OCI-M2 (cell line): ENCODE measurements at regions not wholly inside any gene's neighbourhood (a gene's known extent, or its start where the extent isn't known, plus 50 kb on each side); places are given as distances from the start of the nearest gene placed in this dataset.

ENCODE experiments used
- DNase-seq: peaks from one replicate; lab custom pipeline; 2025; ENCODE audit not compliant: unreplicated experiment; lab: John Stamatoyannopoulos, UW

DNA sequence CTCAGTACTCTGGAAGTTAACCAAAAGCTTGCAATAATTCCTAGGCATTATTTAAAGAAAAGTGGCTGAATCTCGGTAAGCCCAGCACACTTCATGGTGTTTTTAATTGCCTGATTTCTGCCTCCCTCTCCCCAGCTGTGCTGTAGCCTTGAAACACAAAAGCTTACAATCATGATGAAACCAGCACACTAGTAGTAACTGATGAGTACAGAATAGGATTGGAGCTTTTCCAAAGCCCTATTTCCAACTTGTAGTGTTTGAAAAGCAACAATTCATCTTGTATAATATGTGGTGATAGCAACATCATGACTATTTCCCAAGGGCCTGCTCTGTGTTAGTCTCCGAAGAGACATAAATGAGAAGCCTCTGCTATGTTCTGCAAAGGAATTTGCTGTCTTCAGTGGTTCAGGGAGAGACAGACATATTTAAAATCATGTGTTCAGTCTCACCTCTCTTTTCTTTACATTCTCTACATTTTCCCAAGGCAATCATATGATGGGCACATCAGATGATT is 1015.0 kb downstream of the BCL11A start:
- no peak for DNase-seq

DNA sequence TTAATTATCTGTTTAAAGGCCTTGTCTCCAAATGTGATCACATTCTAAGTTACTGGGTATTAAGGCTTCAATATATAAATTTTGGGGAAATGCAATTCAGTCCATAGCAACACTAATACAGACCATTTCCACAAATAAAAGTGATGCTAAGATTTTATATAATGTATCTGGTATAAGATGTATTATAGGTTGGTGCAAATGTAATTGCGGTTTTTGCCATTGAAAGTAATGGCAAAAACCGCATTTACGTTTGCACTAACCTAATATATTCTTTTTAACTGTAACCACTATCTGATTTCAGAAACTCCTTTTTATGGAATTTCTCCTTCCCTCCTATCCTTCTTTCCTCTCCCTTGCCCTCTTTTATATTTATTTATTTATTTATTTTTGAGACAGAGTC is 1020.6 kb downstream of the BCL11A start:
- no peak for DNase-seq

DNA sequence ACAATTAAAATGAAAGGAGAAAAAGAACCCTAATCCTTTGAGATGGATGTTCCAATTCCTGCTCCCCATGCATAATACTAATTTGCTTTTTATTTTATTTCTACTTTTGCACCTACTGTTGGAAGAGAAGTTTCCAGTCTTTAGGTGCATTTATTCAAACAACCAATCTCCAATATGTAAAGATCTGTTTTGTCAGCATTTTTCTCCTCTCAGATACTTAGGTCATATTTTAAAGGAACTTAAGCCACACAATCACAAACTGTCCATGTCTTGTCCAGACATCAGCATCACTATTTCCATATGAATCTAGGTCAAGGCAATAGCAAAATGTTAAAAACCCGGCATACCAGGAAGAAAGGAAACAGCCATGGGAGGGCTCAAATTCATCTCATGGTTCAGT is 1023.2 kb downstream of the BCL11A start:
- no peak for DNase-seq

DNA sequence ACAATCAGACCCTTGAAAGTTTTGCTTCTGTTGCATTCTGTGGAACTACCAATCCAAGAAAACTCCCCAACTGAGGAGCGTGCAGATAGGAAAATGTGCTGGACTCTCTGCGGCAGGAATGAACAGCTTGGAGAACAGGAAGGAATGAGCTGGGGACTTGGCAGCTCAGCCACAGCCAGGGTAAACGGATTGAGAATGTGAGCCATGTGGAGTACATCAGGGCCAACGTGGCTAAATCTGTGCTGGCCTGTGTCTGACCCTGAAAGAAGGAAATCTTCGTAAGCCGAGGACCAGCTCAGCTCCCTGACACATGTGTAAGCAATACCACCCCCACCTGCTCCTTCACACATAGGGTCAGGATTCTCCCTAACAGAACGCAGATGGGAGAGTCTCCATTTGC is 1023.7 kb downstream of the BCL11A start:
- no peak for DNase-seq

DNA sequence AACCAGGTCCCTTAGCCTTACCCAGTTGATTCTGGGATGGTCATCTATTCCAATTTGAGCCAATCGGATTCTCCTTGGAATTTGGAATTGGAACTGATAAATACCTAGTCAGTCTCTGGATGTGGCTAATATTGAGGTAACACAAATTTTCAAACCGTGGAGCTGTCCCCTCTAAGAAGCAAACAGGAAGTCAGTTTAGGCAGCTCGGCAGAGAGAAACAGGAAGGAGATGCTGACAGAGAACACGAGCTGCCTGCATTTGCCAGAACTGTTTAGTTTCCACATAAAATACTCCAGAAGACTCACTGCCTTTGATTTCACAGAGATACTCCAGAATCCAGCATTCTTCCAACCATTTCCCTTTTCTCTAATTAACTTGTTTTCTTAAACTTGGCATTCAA is 1024.9 kb downstream of the BCL11A start:
- no peak for DNase-seq

DNA sequence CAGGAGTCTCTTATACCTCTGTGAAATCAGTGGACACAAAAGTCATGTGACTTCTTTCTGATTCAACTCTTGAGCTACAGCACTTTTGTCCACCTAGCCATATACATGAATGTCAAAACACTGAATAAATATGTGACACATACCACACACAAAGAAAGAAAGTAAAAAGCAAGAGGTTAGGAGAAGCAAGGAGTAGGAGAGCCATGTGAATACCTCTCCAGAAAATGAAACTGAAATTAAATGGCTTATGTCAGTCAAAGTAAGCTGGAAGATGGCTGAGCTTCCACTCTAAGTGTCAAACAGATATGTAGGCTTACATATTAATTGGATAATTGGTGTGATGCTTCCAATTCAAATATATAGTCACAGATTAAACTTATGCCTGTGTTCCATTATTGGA is 1050.5 kb downstream of the BCL11A start:
- DNase-seq: no peak

DNA sequence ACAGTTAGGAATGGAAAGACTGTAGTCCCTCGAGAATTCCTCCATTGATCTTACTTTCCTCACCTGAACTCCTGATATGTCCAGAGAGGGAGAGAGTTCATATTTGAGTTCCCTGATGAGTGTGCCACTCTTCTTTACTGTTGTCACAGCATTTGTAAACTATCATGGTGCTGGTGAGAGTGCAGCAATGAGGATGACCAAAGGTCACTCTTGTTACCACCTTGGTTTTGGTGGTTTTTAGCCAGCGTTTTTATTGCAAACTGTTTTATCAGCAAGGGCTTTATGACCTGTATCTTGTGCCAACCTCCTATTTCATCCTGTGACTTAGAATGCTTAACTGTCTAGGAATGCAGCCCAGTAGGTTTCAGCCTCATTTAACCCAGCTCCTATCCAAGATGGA is 1062.5 kb downstream of the BCL11A start:
- DNase-seq: no peak

DNA sequence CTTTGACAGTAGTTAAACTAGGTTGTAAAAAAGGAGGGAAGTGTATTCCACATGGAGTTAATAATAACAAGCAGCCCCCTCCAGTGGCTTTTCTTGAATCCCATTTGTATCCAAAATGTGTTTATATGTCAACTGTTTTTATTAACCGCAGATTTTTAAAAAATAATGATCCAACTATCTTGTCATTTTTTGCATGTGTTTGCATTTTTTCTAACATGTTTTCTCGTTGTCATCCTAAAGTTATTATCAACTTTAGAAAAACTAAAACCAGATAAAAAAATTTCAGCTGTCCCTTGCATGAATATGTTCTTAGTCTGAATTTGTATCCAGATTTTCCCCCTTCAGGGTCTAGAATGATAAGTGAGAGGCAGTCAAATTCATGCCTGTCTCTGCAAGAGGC is 1063.3 kb downstream of the BCL11A start:
- no peak for DNase-seq

DNA sequence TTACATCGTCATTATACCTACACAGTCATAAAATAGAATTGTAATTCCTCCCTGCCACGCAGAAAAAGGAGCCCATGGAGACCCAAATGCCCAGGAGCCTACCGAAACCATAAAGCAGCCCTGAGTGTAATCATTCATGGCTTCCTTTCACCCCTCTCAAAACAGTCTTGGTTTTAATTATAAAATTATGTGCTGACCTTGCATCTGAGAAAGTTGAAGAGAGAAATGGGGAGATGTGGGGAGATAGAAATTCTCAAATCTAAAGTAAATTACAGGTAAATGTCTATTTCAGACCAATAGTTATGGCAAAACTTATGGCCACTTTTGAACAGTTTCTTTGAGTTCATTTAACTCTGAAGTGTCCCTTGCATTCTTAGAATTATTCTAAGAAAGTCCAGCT is 1068.8 kb downstream of the BCL11A start:
- DNase-seq: no peak

DNA sequence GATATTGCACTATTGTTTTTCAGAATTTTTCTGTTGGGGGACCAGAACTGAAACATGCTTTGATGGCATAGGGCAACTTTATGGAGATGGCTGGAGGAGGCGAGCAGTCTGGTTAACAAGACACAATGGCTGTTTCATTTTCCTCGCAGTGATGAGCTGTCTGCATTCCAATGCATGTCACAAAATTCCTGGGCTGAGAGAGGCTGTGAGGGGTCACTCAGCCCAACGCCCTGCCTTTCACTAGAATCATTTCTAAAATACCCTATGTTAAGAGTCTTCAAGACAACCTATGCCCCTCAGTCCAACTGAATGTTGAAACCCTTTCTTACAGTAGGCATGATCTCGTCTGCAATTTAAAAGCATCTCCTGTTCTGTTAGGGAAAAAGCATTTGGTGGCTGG is 1090.0 kb downstream of the BCL11A start:
- DNase-seq: no peak

DNA sequence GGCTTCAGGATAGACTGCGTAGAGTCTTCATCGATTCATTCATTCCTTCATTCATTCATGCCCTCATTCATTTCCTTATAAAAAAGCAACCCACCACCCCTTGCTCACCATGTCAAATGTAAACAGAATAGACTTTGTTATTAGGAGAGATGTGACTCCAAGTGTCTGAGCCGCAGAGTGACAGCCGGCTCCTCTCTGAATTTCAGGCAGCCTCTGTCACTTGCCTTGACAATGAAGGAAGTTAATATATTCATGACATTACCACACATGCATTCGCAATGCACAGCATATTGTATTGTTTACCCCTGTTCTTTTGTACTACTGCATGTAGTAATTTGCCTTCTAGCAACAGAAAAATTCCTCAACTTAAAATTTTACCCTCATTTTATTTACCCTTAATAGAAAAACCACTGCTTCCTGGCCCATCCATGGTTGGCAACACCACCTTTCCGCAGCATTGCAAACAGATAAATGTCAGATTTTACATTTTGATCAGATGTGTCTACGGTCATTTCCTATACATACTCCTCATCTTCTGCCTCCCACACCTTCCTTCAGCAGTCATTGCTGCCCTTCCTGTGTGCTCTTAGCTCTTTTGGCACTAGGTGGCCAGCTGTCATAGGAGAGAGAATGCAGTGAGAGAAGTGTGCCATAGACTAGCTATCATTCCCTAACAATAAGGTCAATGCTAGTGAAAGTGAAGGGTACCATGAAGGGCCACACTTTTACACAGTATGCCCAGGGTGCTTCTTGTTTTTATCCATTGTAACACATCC is 1090.8 kb downstream of the BCL11A start:
- no peak for DNase-seq

DNA sequence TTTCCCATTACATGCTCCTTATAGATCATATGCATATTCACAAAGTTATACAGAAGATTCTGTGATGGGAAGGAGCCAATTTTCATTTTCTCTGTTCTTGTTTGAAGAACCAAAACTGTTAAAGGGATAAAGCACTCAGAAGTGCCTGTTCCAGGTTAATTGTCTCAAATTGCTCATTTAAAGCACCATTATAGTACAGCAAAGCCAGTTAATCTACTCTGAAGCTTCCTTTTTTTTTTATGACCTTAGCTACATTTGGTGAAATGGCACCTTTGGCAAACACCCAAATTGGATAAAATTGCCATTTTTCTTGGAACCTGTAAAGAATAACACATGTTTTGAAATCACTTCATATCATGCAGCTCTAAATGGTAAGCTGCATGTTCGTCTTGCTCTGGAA is 1092.3 kb downstream of the BCL11A start:
- no peak for DNase-seq

DNA sequence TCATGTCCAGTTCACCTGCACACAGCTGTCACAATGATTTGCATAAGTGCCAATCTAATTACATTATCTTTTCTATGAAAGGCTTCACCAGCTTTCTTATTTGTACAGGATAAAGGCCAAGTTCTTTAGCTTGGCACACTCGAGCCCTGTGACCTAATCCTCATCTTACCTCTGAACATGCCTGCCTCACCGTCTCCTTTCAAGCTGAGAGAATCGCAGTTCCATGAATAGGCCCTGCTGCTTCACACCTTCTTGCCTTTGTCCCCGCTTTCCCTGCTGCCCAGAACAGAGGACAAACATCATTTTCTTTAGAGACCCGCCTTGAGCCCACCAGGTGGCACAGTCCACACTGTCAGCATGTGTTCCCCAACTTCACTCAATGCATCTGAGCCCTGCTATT is 1094.7 kb downstream of the BCL11A start:
- no peak for DNase-seq

DNA sequence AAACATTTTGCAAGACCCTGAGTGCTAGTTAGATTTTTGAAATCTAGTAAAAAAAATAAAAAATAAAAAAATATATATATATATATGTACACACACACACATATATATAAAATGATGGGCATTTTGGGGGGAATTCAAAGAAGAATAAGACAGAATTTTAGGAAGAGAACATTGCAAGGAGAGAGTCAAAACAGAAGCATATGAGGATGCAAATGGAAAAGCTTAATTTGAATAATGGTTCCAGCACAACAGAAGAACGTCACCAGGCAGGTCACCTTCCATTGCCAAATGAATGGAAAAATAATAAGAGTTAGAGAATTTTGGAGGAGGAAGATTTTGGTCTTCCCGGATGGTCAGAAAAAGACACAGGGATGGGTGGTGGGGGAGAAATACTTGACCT is 1097.2 kb downstream of the BCL11A start:
- no peak for DNase-seq

DNA sequence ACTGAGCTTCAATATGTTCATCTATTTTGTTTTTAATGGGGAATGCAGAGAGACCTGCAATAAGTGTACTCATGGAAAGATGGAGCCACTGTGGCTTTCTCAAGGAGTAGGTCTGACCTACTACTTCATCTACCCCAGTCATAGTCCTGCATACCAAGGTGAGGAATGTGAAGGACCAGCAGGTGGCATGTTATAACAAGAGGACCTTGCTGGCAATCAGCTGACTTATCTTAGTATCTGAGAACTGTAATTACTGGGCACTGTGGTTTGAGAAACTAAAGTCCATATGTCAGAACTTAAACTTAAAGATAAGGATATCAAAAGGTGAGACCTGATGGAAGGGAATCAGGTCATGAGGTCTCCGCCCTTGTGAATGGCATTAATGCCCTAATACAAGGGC is 1104.2 kb downstream of the BCL11A start:
- no peak for DNase-seq

DNA sequence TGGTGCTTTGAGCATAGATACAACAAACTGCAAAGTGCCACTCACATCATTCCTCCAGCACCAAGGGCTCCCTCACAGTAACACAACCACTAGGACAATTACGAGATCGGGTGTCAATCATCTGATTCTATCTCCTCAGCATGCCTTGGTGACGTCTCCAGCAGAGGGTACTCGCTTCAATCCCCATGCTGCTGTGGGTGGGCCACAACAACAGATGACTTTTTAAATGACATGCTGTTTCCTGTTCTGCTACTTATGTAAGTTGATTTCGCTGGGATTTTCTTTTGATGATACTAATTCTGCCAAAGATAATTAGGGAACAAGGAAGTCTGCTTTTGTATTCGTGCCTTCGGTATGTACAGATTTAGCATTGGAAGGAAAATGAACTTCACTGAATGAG is 1113.0 kb downstream of the BCL11A start:
- no peak for DNase-seq

DNA sequence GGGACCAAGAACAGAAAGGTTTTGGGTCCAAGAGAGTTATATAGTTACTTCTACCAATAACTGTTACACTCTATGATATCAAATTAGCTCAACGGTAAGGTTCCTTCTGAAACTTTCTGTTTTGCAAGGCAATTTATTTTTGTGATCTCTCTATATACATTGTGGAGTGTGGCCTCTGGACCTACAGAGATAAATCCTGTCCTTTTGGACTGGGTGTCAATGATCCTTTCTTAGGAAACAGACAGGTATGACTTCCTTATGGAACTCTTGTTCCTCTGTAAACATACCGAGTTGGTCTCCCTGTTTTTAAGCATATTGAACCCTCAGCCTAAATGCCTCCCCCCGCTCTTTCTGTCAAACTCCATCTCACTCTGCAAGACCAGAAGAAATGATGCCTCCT is 1117.8 kb downstream of the BCL11A start:
- DNase-seq: no peak

DNA sequence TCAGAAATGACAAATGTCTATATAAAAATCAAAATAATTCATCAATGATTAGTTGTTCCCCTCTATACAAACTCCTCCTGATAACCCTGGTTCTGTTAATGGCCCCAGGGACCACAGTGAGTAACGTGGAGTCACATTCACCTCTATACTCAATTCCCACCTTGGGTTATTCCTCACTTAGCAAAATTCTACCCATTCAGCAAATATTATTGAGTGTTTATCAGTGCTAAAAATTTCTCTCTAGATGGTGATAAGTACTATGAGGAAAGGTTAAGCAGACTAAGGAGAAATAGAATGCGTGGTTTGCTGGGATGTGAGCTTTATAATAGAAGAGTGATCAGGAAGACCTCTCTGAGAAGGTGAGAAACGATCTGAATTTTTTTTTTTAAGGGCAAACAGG is 1124.5 kb downstream of the BCL11A start:
- DNase-seq: no peak

DNA sequence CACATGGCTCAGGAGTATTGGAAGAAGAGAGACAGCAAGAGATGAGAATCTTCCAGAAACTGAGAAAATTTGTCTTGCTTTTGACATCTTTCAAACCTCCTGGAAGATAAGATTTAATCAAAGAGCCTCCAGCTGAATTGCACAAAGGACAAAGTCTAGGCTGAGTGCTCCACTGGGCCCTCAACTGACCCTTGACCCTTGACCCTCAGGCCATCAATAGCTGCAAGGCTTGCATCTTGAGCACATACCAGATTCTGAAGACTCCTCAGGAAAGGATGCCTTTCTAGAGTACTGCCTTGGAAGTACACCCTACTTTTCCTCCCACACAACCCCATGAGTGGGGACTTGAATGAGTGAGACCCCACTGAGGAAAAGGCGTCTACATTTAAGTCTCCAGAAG is 1125.5 kb downstream of the BCL11A start:
- DNase-seq: no peak

DNA sequence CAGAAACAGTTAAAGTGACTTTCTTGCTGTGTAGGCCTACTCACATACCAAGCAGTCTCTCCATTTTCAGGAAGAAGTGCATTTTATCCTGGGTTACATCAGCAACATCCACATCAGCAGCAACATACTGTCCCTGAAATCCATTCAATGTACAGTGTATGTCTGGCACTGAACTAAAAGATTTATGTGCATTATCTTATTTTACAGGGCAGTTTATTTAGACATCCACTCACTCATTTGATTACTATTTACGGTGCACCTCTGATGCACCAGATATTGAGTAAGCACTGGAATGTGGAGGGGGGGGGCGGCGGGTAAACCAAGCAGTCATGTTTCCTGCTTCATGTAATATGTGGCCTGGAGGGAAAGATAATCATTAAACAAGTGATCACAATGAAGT is 1128.2 kb downstream of the BCL11A start:
- DNase-seq: no peak

DNA sequence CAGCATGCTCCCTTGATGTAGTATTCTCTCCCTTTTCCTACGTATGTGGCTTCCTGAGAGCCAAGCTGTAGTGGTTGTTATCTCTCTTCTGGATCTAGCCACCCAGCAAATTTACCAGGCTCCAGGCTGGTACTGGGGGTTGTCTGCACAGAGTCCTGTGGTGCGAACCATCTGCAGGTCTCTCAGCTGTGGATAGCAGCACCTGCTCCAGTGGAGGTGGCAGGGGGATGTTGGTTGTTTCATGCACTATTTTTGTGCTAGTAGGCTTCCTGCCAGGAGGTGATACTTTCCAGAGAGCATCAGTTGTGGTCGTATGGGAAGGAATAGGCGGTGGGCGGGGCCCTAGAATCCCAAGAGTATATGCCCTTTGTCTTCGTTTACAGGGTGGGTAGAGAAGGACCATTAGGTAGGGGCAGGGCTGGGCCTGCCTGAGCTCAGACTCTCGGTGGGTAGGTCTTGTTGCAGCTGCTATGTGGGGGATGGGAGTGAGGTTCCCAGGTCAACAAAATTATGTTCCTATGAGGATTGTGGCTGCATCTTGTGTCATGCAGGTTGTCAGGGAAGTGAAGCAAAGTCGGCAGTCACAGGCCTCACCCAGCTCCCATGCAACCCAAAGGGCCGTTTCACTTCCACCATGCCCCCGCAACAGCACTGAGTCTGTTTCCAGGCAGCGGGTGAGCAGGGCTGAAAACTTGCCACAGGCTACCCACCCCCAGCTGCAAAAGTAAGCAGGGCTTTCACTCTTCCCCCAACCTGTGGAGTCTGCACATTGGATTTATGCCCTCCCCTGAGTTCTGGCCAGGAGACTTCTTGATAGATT is 1139.5 kb downstream of the BCL11A start:
- no peak for DNase-seq

DNA sequence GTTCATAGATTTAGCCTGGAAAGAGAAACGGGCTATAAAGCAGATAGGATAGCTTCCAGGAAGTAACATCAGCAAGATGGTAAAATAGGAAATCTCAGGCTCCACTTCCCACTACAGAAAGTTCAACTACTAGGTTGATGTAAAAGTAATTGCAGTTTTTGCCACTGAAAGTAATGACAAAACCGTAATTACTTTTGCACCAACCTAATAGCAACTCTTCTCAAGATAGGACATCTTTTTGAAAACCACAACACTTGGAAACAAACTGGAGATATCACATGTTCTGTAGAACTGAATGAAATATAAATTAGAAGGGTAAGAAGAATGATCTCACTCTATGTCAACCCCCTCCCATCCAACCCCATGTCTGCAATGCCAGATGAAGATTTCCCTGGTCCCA is 1154.3 kb downstream of the BCL11A start:
- DNase-seq: no peak
